GM12873 (cell line): ENCODE measurements at regions not wholly inside any gene's neighbourhood (a gene's known extent, or its start where the extent isn't known, plus 50 kb on each side); places are given as distances from the start of the nearest gene placed in this dataset.

ENCODE experiments used
- CTCF ChIP-seq: IDR thresholded peaks from 2 replicates; pipeline ENCODE4 v1.5.1; 2012; ENCODE audit warnings: low read depth, mild to moderate bottlenecking, moderate library complexity, low read length, control low read depth; ENCODE audit not compliant: insufficient read depth; ENCODE audit errors: missing control alignments

- no peak for TF ChIP-seq CTCF
Observed at GRCh38 chr2:235343156-235343774, 150.6 kb upstream of the AGAP1 start.

GRCh38 chr2:235343869-235344268 is 150.0 kb upstream of the AGAP1 start:
- no peak for TF ChIP-seq CTCF

- no peak for TF ChIP-seq CTCF
Observed at GRCh38 chr2:235345745-235346144, 148.1 kb upstream of the AGAP1 start.

- TF ChIP-seq CTCF, result no peak
Observed at GRCh38 chr2:235347691-235348090, 146.2 kb upstream of the AGAP1 start.

- no peak for TF ChIP-seq CTCF
Observed at GRCh38 chr2:235348329-235348728, 145.5 kb upstream of the AGAP1 start.

- no peak for TF ChIP-seq CTCF
Observed at GRCh38 chr2:235350234-235350633, 143.6 kb upstream of the AGAP1 start.

GRCh38 chr2:235352541-235352940 is 141.3 kb upstream of the AGAP1 start:
- no peak for TF ChIP-seq CTCF
